Adrenal gland (tissue), 9 donors: ENCODE measurements at regions not wholly inside any gene's neighbourhood (a gene's known extent, or its start where the extent isn't known, plus 50 kb on each side); places are given as distances from the start of the nearest gene placed in this dataset.

Experiments
- DNase-seq, 7 donors: peaks; one replicate each; pipeline ENCODE4 v3.0.0-alpha.2; 2019 to 2020
- H3K27ac ChIP-seq, 5 donors: fragments of 200-600 bp; sonication (generic) in 4 of 5; 1 replicate in 3 of 5; 2 replicates in 2 of 5; pipeline versions ENCODE4 v1.5.1 to v1.8.0; 2016 to 2020; ENCODE audit warnings: mild to moderate bottlenecking in 1 of 5
- H3K27me3 ChIP-seq: fragments of 200-600 bp; 2 replicates; pipeline ENCODE4 v1.8.0; 2021
- H3K36me3 ChIP-seq, 2 donors: fragments of 200-600 bp; replicated peaks in 1 of 2; 1 replicate in 1 of 2; 2 replicates in 1 of 2; pipeline versions ENCODE4 v1.5.1 to v1.8.0; 2018 to 2022
- H3K4me1 ChIP-seq, 2 donors: fragments of 200-600 bp; replicated peaks in 1 of 2; 1 replicate in 1 of 2; 2 replicates in 1 of 2; pipeline versions ENCODE4 v1.5.1 to v1.8.0; 2018 to 2021
- H3K4me3 ChIP-seq, 4 donors: fragments of 200-600 bp; sonication (generic) in 3 of 4; one replicate each; pipeline ENCODE4 v1.5.1; 2016 to 2018
- H3K9me3 ChIP-seq, 3 donors: fragments of 200-600 bp; sonication (generic) in 1 of 3; replicated peaks in 1 of 3; 1 replicate in 2 of 3; 2 replicates in 1 of 3; pipeline versions ENCODE4 v1.5.1 to v1.8.0; 2016 to 2021
- POLR2A ChIP-seq, 2 donors: fragments of 450-650 bp; IDR thresholded peaks; one replicate each; pipeline ENCODE4 v1.6.1; 2017; ENCODE audit warnings: antibody characterized with exemption in 2 of 2, mild to moderate bottlenecking in 2 of 2, moderate library complexity in 1 of 2
- WGBS, 4 donors: extraction: QIAGEN DNeasy Blood & Tissue Kit in 2 of 4; methylation state at CpG; one replicate each; pipeline versions ENCODE4 v1.1.5 to v1.1.7; 2013 to 2017; 5-methylcytosine and 5-hydroxymethylcytosine counted together
- intact Hi-C, 2 donors: fragments of 100-400 bp; cut with DNase I; formaldehyde crosslinking; loops; one replicate each; pipeline versions ENCODE4 v1.14.1 to v1.15.0; 2022 to 2023
- TF ChIP-seq, protein P1 (sequence below), 6 experiments: fragments of 450-650 bp in 4 of 6; fragments of 200-600 bp in 2 of 6; sonication (generic) in 1 of 6; IDR thresholded peaks; 1 replicate in 5 of 6; 2 replicates in 1 of 6; pipeline versions ENCODE4 v1.5.1 to v1.8.0; 2016 to 2021; ENCODE audit warnings: antibody characterized with exemption in 6 of 6, mild to moderate bottlenecking in 2 of 6, moderate library complexity in 1 of 6
- donor health status: healthy with polysubstance abuse.
- donor health status: Bipolar disorder and iron deficiency.
- donor health status: DM: yes; HTN: yes; CAD: no.
- donor health status: DM: no; HTN: no; CAD: no.
- donor health status: DM: no; HTN: no; CAD: no.

DNA sequence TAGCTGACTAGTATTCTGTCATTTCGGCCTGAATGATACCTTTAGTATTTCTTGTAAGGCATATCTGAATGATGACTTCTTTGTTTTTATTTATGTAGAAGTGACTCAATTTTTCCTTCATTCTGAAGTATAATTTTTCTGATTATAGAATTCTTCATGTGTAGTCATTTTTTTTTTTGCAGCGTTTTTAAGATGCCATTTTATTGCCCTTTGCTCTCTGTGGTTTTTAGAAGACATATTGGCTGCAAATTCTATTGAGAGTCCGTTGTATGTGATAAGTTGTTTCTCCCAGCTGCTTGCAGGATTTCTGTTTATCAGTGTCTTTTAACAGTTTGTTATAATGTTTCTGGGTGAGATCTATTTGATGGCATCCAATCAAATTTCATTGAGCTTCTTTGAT lies 1224.8 kb downstream of the JRKL start:
- Histone ChIP-seq H3K4me1 (no peaks in the 10 kb centered on the region), H3K4me3 (no peak overlapping the region), H3K27me3 (no peaks in the 10 kb centered on the region), H3K27ac (no peak overlapping the region), H3K36me3 (no peaks in the 10 kb centered on the region), H3K9me3 (no peaks in the 10 kb centered on the region)
- TF ChIP-seq, protein P1, sequence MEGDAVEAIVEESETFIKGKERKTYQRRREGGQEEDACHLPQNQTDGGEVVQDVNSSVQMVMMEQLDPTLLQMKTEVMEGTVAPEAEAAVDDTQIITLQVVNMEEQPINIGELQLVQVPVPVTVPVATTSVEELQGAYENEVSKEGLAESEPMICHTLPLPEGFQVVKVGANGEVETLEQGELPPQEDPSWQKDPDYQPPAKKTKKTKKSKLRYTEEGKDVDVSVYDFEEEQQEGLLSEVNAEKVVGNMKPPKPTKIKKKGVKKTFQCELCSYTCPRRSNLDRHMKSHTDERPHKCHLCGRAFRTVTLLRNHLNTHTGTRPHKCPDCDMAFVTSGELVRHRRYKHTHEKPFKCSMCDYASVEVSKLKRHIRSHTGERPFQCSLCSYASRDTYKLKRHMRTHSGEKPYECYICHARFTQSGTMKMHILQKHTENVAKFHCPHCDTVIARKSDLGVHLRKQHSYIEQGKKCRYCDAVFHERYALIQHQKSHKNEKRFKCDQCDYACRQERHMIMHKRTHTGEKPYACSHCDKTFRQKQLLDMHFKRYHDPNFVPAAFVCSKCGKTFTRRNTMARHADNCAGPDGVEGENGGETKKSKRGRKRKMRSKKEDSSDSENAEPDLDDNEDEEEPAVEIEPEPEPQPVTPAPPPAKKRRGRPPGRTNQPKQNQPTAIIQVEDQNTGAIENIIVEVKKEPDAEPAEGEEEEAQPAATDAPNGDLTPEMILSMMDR (IDR thresholded peaks at IDR 0.05): no peak
- no peak for TF ChIP-seq POLR2A (IDR thresholded peaks at IDR 0.05)
- no peak for DNase-seq
- intact Hi-C loops: no loop called here
- whole genome bisulfite sequencing, 4 donors: 55 to 72% (median 65%) methylated on average over 3 of the region's 3 CpGs

DNA sequence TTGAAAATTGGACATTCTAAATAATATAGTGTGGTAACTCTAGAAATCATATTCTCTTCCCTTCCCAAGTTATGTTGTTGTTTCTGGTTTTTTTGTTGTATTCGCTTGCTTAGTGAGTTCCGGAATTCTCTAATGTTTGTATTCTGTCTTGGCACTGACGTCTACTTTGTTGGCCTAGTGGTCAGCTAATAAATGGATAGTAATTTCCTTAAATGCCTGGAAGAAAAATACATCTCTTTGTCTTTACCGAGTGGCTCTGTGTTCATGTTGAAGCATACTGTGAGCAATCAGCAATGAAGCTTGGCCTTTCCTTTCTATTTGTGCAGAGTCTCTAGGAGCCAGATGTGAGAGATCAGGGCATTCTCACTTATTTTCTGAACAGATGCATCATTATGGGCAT lies 1225.7 kb downstream of the JRKL start:
- Histone ChIP-seq H3K4me3 (no peak overlapping the region), H3K27me3 (no peaks in the 10 kb centered on the region), H3K9me3 (no peaks in the 10 kb centered on the region), H3K36me3 (no peaks in the 10 kb centered on the region), H3K27ac (no peak overlapping the region), H3K4me1 (no peaks in the 10 kb centered on the region)
- no peak for DNase-seq
- 58 to 79% (median 69%) methylated on average over 4 of the region's 4 CpGs for WGBS, 4 donors
- intact Hi-C loops: no loop called here
- no peak for TF ChIP-seq POLR2A (IDR thresholded peaks at IDR 0.05)
- TF ChIP-seq, protein P1 (IDR thresholded peaks at IDR 0.05): no peak

DNA sequence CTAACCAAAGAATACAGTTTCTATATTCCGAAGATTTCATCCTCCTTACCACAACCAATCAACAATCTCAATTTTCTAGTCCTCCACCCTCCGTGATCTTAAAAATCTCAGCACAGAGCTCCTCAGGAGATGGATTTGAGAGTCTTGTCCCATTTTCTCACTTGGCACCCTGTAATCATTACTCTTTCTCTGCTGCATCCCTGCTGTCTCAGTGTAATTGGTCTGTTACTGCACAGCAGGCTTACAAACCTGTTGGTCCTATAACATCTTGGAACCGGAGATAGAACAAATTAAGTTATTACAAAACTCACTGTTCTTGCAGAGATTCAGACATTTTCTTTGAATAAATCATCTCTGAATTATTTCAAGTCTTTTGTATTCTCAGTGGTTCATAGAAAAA lies 1227.2 kb downstream of the JRKL start:
- Histone ChIP-seq H3K27ac (no peak overlapping the region), H3K4me1 (no peaks in the 10 kb centered on the region), H3K36me3 (no peaks in the 10 kb centered on the region), H3K27me3 (no peaks in the 10 kb centered on the region), H3K4me3 (no peak overlapping the region), H3K9me3 (no peaks in the 10 kb centered on the region)
- WGBS, 4 donors: 91 to 95% (median 93%) methylated on average over 3 of the region's 3 CpGs
- TF ChIP-seq, protein P1 (IDR thresholded peaks at IDR 0.05): no peak
- TF ChIP-seq POLR2A (IDR thresholded peaks at IDR 0.05): no peak
- intact Hi-C loops: no loop called here
- DNase-seq: no peak

DNA sequence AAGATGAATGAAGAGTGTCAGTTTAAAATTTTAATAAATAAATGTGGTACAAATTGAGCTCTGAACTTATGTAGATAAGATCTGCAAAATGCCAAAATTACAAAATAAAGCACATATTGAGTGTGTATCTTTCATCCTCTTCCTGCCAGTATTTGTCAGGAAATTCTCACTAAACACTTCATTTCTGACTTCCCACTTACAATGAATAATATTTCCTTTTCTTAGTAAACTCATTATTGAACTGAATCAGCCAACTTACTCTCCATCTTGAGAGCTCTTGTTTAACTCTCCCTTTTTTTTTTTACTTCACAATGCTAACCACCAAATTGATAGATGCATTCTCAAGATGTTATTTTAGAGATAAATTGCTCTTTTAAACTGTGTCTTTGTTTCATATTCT lies 1230.2 kb downstream of the JRKL start:
- intact Hi-C loops: no loop called here
- no peak for TF ChIP-seq POLR2A (IDR thresholded peaks at IDR 0.05)
- TF ChIP-seq, protein P1 (IDR thresholded peaks at IDR 0.05): no peak
- DNase-seq: no peak

More for the DNA sequence above, 1230.2 kb downstream of the JRKL start:
- Histone ChIP-seq H3K4me1 (no peaks in the 10 kb centered on the region), H3K9me3 (no peaks in the 10 kb centered on the region), H3K36me3 (no peaks in the 10 kb centered on the region), H3K27ac (no peak overlapping the region), H3K4me3 (no peak overlapping the region), H3K27me3 (no peaks in the 10 kb centered on the region)
